GM23338 (cell line): ENCODE measurements at regions not wholly inside any gene's neighbourhood (a gene's known extent, or its start where the extent isn't known, plus 50 kb on each side); places are given as distances from the start of the nearest gene placed in this dataset.

Experiments
- ATAC-seq: fragments of 200-7000 bp; cut with Tn5 transposase; 3 replicates; pipeline ENCODE4 v1.9.1; 2020
- DNase-seq: peaks from one replicate; pipeline ENCODE4 v3.0.0-alpha.2; 2015; ENCODE audit warnings: low spot score
- H2AFZ ChIP-seq: fragments of 200-600 bp; sonication (generic); 2 replicates; pipeline ENCODE4 v1.8.0; 2016; ENCODE audit warnings: antibody characterized with exemption, mild to moderate bottlenecking, moderate library complexity
- H3F3A ChIP-seq: fragments of 200-600 bp; sonication (generic); replicated peaks from 2 replicates; pipeline ENCODE4 v1.8.0; 2017; ENCODE audit warnings: antibody characterized with exemption, mixed run types, low read depth
- H3K27ac ChIP-seq: fragments of 200-600 bp; sonication (generic); 2 replicates; pipeline ENCODE4 v1.6.1; 2016; ENCODE audit warnings: low read depth
- H3K27me3 ChIP-seq: fragments of 200-600 bp; sonication (generic); 2 replicates; pipeline ENCODE4 v1.8.0; 2016; ENCODE audit warnings: mild to moderate bottlenecking, mixed run types, moderate library complexity; ENCODE audit not compliant: insufficient read depth
- H3K36me3 ChIP-seq: fragments of 200-600 bp; sonication (generic); 2 replicates; pipeline ENCODE4 v1.8.0; 2016; ENCODE audit warnings: mild to moderate bottlenecking; ENCODE audit not compliant: insufficient read depth
- H3K4me1 ChIP-seq: fragments of 200-600 bp; sonication (generic); 2 replicates; pipeline ENCODE4 v1.8.0; 2016; ENCODE audit warnings: mild to moderate bottlenecking, moderate library complexity; ENCODE audit not compliant: insufficient read depth
- H3K4me2 ChIP-seq: fragments of 200-600 bp; sonication (generic); 2 replicates; pipeline ENCODE4 v1.7.1; 2017; ENCODE audit warnings: mixed run types
- H3K4me3 ChIP-seq: fragments of 200-600 bp; sonication (generic); 2 replicates; pipeline ENCODE4 v1.6.1; 2016; ENCODE audit warnings: mixed run types
- H3K79me2 ChIP-seq: fragments of 200-600 bp; sonication (generic); replicated peaks from 2 replicates; pipeline ENCODE4 v1.8.0; 2017; ENCODE audit warnings: mild to moderate bottlenecking; ENCODE audit not compliant: insufficient read depth
- H3K9me2 ChIP-seq: fragments of 200-600 bp; sonication (generic); 2 replicates; pipeline ENCODE4 v1.8.0; 2017; ENCODE audit not compliant: insufficient read depth
- H4K20me1 ChIP-seq: fragments of 200-600 bp; sonication (generic); replicated peaks from 2 replicates; pipeline ENCODE4 v1.8.0; 2017; ENCODE audit warnings: mild to moderate bottlenecking; ENCODE audit not compliant: insufficient read depth
- H3K27ac Mint-ChIP-seq: 2 replicates; pipeline ENCODE4 v1.8.0; 2020; ENCODE audit warnings: inconsistent platforms, mild to moderate bottlenecking, moderate library complexity, mixed read lengths
- H3K27me3 Mint-ChIP-seq: 3 replicates; pipeline ENCODE4 v1.8.0; 2022; ENCODE audit warnings: low read depth, mild to moderate bottlenecking, moderate library complexity, mixed read lengths, inconsistent platforms; ENCODE audit not compliant: insufficient read depth, poor library complexity
- H3K36me3 Mint-ChIP-seq: 3 replicates; pipeline ENCODE4 v1.8.0; 2021; ENCODE audit warnings: low read depth, mild to moderate bottlenecking, inconsistent platforms, moderate library complexity, mixed read lengths
- H3K4me1 Mint-ChIP-seq: 3 replicates; pipeline ENCODE4 v1.8.0; 2020; ENCODE audit warnings: mild to moderate bottlenecking, inconsistent platforms, mixed read lengths
- H3K4me3 Mint-ChIP-seq: 3 replicates; pipeline ENCODE4 v1.8.0; 2021; ENCODE audit warnings: moderate library complexity, mild to moderate bottlenecking, inconsistent platforms, mixed read lengths
- H3K9me3 Mint-ChIP-seq: 3 replicates; pipeline ENCODE4 v1.8.0; 2020; ENCODE audit warnings: moderate library complexity, mild to moderate bottlenecking, inconsistent platforms, mixed read lengths
- CREB1 ChIP-seq: fragments of 250-450 bp; sonication (Bioruptor Pico); IDR thresholded peaks from 2 replicates; pipeline ENCODE4 v1.5.0; 2020; ENCODE audit warnings: low read depth, mild to moderate bottlenecking, moderate library complexity
- ETS1 ChIP-seq: IDR thresholded peaks from 2 replicates; pipeline ENCODE4 v1.6.1; 2016; ENCODE audit warnings: antibody characterized with exemption
- EZH2phosphoT487 ChIP-seq: fragments of 200-600 bp; sonication (generic); IDR thresholded peaks from one replicate; pipeline ENCODE4 v1.8.1; 2018; ENCODE audit warnings: antibody characterized with exemption; ENCODE audit not compliant: unreplicated experiment
- JUNB ChIP-seq: IDR thresholded peaks from one replicate; pipeline ENCODE4 v1.6.1; 2016; ENCODE audit warnings: antibody characterized with exemption; ENCODE audit not compliant: unreplicated experiment
- POLR2AphosphoS5 ChIP-seq: IDR thresholded peaks from 2 replicates; pipeline ENCODE4 v1.6.1; 2016; ENCODE audit warnings: antibody characterized with exemption, low read depth
- REST ChIP-seq: IDR thresholded peaks from one replicate; pipeline ENCODE4 v1.6.1; 2018; ENCODE audit warnings: antibody characterized with exemption; ENCODE audit not compliant: unreplicated experiment
- STAT1 ChIP-seq: IDR thresholded peaks from one replicate; pipeline ENCODE4 v1.6.1; 2016; ENCODE audit warnings: antibody characterized with exemption; ENCODE audit not compliant: unreplicated experiment
- ZNF114 ChIP-seq: fragments of 250-450 bp; sonication (Bioruptor Pico); IDR thresholded peaks from 2 replicates; pipeline ENCODE4 v1.5.0; 2020; ENCODE audit warnings: mild to moderate bottlenecking, moderate library complexity
- ZNF462 ChIP-seq: fragments of 250-450 bp; sonication (Bioruptor Pico); IDR thresholded peaks from 2 replicates; pipeline ENCODE4 v1.5.0; 2020; ENCODE audit warnings: mild to moderate bottlenecking, moderate library complexity

- TF ChIP-seq ZNF462 (no peak), EZH2phosphoT487 (no peak)
These were observed 546.4 kb upstream of the PPP2R3A start (continued) for GRCh38 chr3:135419155-135419554.

- Histone ChIP-seq H3K79me2 (no peaks in the 10 kb centered on the region), H3K4me3 (no peak overlapping the region), H3K27ac (no peak overlapping the region), H2AFZ (no peak overlapping the region), H3K9me2 (no peaks in the 10 kb centered on the region), H3K4me1 (no peaks in the 10 kb centered on the region), H3K27me3 (no peaks in the 10 kb centered on the region), H3K36me3 (no peaks in the 10 kb centered on the region), H4K20me1 (no peaks in the 10 kb centered on the region), H3F3A (no peaks in the 10 kb centered on the region), H3K4me2 (no peak overlapping the region)
- DNase-seq (no peak), ATAC-seq (no peak)
- Mint-ChIP-seq H3K36me3 (no peaks in the 10 kb centered on the region), H3K27me3 (no peaks in the 10 kb centered on the region), H3K4me3 (no peak overlapping the region), H3K27ac (no peak overlapping the region), H3K9me3 (no peaks in the 10 kb centered on the region), H3K4me1 (no peaks in the 10 kb centered on the region)
- TF ChIP-seq STAT1, result no peak
- TF ChIP-seq JUNB, result no peak
- TF ChIP-seq ZNF114 (CRISPR knock-in tag), result no peak
- TF ChIP-seq EZH2phosphoT487, result no peak
- TF ChIP-seq POLR2AphosphoS5, result no peak
- no peak for TF ChIP-seq REST
- no peak for TF ChIP-seq CREB1
- no peak for TF ChIP-seq ETS1
These were observed 539.0 kb upstream of the PPP2R3A start for GRCh38 chr3:135426508-135426907.
